Left lung (tissue), 4 donors: ENCODE measurements at regions not wholly inside any gene's neighbourhood (a gene's known extent, or its start where the extent isn't known, plus 50 kb on each side); places are given as distances from the start of the nearest gene placed in this dataset.

ENCODE experiments used
- ATAC-seq: fragments of 200-7000 bp; cut with Tn5 transposase; one replicate; pipeline ENCODE4 v1.9.1; 2020; ENCODE audit warnings: moderate library complexity
- DNase-seq, 4 donors: peaks; one replicate each; pipeline ENCODE4 v3.0.0-alpha.2; 2013 to 2020
- H3K27ac ChIP-seq, 2 donors: fragments of 200-600 bp; sonication (generic) in 1 of 2; one replicate each; pipeline versions ENCODE4 v1.5.0 to v1.8.0; 2020 to 2021
- H3K27me3 ChIP-seq, 2 donors: fragments of 200-600 bp; sonication (generic) in 1 of 2; one replicate each; pipeline versions ENCODE4 v1.5.0 to v1.8.0; 2020 to 2021
- H3K36me3 ChIP-seq, 2 donors: fragments of 200-600 bp; sonication (generic) in 1 of 2; one replicate each; pipeline versions ENCODE4 v1.5.0 to v1.8.0; 2020 to 2021
- H3K4me1 ChIP-seq, 2 donors: fragments of 200-600 bp; one replicate each; pipeline ENCODE4 v1.8.0; 2021
- H3K4me3 ChIP-seq, 2 donors: fragments of 200-600 bp; sonication (generic) in 1 of 2; one replicate each; pipeline versions ENCODE4 v1.5.0 to v1.8.0; 2020 to 2021; ENCODE audit warnings: mild to moderate bottlenecking in 1 of 2
- H3K9me3 ChIP-seq, 2 donors: fragments of 200-600 bp; sonication (generic) in 1 of 2; one replicate each; pipeline versions ENCODE4 v1.5.0 to v1.8.0; 2020 to 2021
- CTCF ChIP-seq, 2 donors: fragments of 200-600 bp; sonication (generic) in 1 of 2; IDR thresholded peaks; one replicate each; pipeline versions ENCODE4 v1.5.0 to v1.8.0; 2021; ENCODE audit warnings: antibody characterized with exemption in 2 of 2
- intact Hi-C, 2 donors: fragments of 100-400 bp; cut with DNase I; formaldehyde crosslinking; loops; one replicate each; pipeline versions ENCODE4 v1.11.2 to v1.14.2; 2022
- donor health status: DM: no; HTN: yes; CAD: no.
- donor health status: DM: no; HTN: no; CAD: no.

DNA sequence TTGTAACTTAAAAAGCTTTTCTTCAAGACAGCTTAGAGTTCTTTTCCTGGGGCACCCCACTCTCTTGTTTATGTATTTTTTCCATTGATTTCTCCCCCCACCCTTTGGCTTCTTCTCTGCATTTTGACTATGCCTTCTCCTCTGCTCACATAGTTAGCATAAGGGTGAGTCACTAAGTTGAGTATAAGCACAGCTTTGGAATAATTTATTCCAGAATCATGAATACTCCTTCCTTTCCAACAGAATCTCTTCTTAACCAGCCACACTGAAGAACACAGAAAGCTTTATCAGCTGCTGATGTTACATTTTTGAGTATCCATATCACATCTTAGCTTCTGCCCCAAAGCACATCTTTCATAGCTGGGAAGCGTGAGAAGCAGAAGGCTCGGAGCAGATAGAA, 449.5 kb upstream of the MKI67 start:
- intact Hi-C loops, result no loop called here
- no peaks in the 10 kb centered on the region for H3K9me3 ChIP-seq
- TF ChIP-seq CTCF (IDR thresholded peaks at IDR 0.05), result no peak
- H3K36me3 ChIP-seq, result no peaks in the 10 kb centered on the region
- no peaks in the 10 kb centered on the region for H3K4me1 ChIP-seq
- H3K4me3 ChIP-seq, result no peak overlapping the region
- H3K27me3 ChIP-seq, result peaks cover 4 to 25% of the 10 kb centered on the region in 2 donors
- no peak for DNase-seq
- ATAC-seq, result no peak
- no peak overlapping the region for H3K27ac ChIP-seq

DNA sequence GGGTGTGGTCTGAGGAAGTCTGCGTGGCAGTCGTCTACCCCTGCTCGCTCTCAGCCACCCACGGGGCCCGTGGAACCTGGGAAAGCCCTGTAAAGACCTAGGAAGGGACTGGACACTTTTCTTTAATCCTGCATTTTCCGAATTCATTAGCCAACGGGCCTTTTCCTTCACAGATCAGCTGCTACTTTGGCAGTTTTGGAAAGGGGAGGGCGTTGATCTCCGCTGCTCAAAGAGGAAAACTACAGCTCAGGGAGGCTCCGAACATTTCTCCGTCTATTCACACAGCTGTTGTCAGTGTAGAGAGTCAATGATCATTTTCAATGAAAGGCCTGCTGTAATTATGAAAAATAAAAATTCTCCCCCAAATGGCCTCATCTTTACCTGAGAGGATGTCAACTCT, 450.1 kb upstream of the MKI67 start:
- Histone ChIP-seq H3K4me1 (no peaks in the 10 kb centered on the region), H3K4me3 (no peak overlapping the region), H3K9me3 (no peaks in the 10 kb centered on the region), H3K36me3 (no peaks in the 10 kb centered on the region), H3K27me3 (peaks cover 4 to 25% of the 10 kb centered on the region in 2 donors), H3K27ac (no peak overlapping the region)
- TF ChIP-seq CTCF (IDR thresholded peaks at IDR 0.05), result no peak
- ATAC-seq (no peak), DNase-seq (no peak)
- intact Hi-C loops, result no loop called here

GRCh38 chr10:128576943-128577670, 450.9 kb upstream of the MKI67 start:
- TF ChIP-seq CTCF (IDR thresholded peaks at IDR 0.05), result no peak
- no peaks in the 10 kb centered on the region for H3K4me1 ChIP-seq
- no peak for DNase-seq
- no peak for ATAC-seq
- H3K27ac ChIP-seq, result no peak overlapping the region
- intact Hi-C loops, result no loop called here
- H3K9me3 ChIP-seq, result no peaks in the 10 kb centered on the region
- peaks cover 4 to 25% of the 10 kb centered on the region in 2 donors for H3K27me3 ChIP-seq
- H3K36me3 ChIP-seq, result no peaks in the 10 kb centered on the region
- H3K4me3 ChIP-seq, result no peak overlapping the region

DNA sequence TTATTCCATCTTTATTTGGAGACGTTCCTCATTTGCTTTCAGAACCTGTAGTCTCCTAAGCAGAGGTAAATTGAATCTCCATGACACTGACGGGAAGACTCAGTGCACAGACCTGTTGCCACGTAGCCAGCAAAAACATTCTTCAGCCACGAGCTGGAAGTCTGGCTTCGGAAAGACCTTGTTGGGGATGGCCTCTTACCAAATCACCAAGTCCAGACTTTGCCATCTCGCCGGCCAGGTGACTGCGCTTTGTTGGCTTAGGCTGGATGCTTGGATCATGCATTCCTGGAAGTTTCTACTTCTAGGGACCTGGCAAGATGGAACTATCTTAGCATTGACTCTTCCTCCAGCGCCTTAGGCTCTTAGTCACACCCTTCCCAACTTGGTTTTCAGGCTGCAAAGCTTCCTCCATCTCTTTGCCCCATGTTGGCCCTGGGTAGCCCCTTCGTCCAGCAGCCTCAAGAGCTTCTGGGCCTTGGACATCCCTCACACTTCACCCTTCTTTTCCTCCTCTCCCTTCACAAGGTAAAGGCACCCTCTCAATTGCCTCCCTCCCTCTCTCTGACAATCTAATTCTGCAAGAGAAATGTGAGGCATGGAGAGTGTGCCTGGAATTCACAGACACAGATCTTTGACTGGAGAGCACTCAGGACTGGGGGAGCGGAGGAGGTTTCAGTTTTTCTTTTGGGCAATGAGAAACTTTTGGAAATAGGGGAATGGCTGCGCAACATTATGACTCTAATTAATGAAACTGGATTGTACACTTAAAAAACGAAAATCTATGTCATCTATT, 451.9 kb upstream of the MKI67 start:
- ATAC-seq, result no peak
- no peak for TF ChIP-seq CTCF (IDR thresholded peaks at IDR 0.05)
- Histone ChIP-seq H3K4me3 (no peak overlapping the region), H3K9me3 (no peaks in the 10 kb centered on the region), H3K36me3 (no peaks in the 10 kb centered on the region), H3K27me3 (peaks cover 4 to 18% of the 10 kb centered on the region in 2 donors), H3K27ac (no peak overlapping the region), H3K4me1 (no peaks in the 10 kb centered on the region)
- DNase-seq, result no peak
- intact Hi-C loops, result no loop called here

DNA sequence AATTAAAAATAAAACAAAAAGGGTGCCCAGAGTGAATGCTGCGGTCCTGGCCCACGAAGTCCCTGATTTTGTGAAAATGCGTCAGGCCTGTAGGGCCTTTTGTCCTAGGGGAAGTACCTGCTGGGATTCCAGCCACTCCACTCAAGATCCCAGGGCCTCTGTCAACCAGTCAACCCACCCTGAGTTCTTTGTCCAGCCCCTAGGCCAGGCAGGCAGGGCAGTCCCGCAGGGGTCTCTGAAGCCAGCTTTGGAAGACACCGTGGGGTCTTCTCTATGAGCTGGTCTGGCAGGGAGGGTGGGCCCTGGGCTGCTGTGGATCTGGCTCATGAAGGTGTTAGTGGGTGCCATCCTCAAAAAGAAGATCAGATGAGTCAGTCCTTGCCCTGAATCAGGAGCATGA, 452.5 kb upstream of the MKI67 start:
- Histone ChIP-seq H3K4me3 (no peak overlapping the region), H3K36me3 (no peaks in the 10 kb centered on the region)

More for the DNA sequence above, 452.5 kb upstream of the MKI67 start:
- DNase-seq (no peak), ATAC-seq (no peak)
- Histone ChIP-seq H3K27ac (no peak overlapping the region), H3K27me3 (peaks cover 4 to 12% of the 10 kb centered on the region in 2 donors), H3K9me3 (no peaks in the 10 kb centered on the region), H3K4me1 (no peaks in the 10 kb centered on the region)
- intact Hi-C loops, result no loop called here
- no peak for TF ChIP-seq CTCF (IDR thresholded peaks at IDR 0.05)
